NCI-H526 treated with DMSO at 0.1 percent for 48 hours (cell line): ENCODE measurements at regions not wholly inside any gene's neighbourhood (a gene's known extent, or its start where the extent isn't known, plus 50 kb on each side); places are given as distances from the start of the nearest gene placed in this dataset.

ENCODE experiments used
- DNase-seq: peaks from one replicate; lab custom pipeline; 2025; lab: John Stamatoyannopoulos, UW

DNA sequence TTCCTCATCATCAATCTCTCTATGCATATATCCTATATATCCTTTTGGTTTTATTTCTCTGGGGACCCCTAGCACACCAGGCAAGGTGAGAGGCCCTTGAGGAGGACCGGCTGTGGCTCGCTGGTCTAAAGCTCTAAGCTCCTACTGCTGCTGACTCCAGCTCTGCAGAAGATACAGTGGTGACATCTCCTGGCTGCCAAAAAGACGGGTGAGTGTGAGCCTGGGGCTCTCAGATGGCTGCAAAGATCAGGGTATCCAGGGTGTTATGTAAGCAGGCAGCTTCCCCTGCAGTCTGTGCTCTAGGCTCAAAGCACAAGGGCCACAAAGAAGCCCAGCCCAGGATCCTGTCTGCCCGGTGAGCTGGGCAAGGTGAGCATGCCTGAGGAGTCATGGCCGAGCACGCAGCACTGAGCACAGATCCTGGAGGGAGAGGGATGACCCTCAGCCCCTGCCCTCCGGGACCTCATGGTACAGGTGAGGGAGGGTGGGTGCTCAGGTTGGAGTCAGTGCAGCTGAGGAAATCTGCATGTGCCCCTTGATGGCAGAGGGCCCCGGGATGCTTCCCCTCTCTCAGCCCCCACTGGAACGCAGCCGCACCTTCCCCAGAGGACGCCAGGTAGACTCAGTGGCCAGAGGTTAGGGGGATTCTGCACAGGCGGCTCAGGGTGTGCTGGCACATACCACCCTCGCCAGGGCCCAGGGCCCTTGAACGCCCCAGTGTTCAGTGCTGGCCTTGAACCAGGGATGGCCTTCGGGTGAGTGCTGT is 95.4 kb upstream of the INSIG1 start:
- no peak for DNase-seq

DNA sequence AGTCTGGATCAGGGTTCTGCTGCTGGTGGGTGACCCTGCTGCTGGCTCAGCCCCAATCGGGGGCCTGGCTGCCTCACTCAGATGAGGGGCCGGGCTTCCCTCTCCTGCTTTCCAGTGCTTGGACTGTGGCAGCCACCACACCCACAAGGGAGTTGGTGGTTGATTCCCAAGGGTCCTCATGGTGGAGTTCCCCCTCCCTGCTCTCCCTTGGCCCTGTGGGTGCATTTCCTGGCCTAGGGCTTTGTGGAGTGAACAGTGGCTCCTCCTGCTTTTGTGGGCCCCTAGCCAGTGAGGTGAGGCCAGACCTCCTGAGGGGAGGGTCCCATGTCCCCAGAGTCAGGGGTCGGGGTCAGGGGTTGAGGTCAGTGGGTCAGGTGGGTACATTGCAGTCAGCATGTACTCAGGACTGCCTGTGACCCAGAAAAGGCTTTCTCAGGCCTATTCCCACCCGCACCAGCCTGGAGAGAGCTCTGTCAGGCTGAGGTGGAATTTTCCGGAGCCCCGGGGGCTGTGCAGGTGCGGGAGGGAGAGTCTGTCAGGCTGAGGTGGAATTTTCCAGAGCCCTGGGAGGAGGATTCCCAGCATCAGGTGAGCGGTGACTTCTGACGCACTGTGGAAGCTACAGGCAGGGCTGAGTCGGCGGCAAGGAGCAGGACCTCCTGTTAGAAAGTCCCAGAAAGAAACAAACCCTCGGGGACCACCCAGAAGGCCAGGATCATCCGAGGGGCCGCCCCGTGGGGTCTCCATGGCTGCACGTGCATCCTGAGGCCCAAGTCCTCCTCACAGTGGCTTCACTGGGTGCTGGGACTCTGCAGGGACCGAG is 94.4 kb upstream of the INSIG1 start:
- DNase-seq, result no peak

DNA sequence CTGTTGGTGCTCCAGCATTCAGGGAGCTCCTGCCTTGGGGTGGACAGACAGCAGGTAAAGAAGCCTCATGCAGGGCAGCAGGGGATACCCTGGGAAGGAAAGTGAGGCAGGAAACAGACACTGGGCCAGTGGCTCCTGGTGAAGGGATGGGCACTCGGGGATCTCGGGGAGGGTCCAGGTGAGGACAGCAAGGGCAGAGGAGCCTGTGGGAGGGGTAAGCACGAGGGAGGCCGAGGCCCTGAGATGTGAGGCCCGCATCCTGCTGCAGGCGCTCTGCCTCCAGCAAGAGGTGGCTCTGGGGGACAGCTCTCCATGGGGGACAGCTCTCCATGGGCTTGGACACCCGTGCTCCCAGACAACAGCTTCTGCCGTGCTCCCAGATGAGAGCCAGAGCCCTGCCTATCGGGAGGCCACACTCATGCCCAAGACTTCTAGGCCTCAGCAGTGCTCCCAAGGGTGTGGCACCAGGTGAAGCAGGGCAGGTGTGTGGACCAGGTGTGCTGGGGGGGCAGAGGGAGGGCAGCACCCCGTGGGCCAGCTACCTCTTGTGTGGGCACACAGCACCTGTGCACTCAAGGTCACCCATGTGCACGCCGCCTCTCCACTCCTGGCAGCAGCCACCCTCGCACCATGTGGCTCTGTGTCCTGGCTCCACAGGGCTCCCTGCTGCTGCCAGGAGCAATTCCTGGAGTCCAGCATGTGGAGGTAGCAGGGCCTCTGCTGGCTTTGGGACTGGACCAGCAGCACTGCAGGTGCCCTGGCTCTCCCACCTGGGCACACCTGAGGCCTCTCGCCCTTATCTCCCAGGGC is 93.6 kb upstream of the INSIG1 start:
- DNase-seq, result no peak

DNA sequence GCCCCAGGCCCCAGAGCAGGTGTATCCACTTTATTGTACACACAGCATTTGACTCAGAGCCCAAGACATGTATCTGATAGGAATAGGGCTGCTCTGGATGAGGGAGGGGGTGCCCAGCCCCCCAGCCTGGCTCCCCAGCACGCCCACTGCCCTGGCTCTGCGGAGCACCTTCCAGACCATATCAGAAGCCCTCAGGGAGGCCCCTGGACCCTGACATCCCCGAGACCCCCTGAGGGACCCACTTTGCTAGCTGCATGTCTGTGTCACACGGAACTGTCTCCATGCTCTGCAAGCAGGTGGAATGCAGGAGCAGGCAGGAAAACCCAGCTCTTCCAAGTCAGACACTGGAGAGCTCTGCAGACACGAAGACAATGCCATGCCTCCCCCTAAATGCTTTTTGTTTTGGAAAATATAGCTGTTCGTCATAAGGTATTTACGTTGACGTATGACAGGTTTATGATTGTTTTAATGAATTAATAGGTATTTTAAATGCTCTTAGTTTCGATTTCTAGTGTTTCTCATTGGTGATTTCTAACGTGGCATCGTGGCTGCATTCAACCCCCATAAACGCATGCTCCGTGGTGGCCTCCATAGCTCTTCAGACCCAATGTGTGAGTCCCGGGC is 92.8 kb upstream of the INSIG1 start:
- DNase-seq, result no peak

DNA sequence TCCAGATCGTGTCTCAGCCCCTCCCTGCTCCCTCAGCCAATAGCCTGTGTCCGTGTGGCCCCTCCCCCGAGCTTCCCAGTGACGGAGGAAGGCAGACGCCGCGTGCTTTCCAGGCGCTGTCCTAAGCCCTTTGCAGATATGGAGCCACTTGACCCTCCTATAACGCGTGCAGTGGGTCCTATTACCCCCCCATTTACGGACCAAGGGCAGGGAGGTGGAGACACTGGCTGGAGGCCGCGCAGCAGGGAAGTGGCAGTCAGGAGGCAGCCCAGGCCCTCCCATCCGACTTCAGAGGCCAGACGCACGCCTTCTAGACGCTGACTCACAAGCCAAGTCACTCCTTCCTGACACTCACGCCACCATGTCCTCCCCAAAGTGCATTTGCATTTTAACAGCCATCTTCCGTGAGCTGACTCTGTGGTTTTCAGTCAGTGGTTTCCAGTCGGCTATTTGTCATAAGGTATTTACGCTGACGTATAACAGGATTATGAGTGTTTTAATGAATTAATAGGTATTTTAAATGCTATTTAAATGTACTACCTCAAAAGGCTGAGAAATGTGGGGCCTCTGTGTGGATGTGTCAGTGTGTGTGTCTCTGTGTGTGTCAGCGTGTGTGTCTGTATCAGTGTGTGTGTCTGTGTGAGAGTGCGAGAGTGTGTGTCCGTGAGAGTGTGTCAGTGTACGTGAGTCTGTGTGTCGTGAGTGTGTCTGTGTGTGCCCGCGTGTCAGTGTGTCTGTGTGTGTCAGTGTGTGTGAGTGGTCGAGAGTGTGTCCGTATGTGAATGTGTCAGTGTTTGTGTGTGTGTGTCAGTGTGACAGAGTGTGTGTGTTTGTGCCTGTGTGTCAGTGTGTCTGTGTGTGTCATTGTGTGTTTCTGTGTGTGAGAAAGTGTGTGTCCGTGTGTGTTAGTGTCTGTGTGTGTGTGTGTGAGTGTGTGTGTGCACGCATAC is 92.0 kb upstream of the INSIG1 start:
- DNase-seq, result peak; percentile 80

DNA sequence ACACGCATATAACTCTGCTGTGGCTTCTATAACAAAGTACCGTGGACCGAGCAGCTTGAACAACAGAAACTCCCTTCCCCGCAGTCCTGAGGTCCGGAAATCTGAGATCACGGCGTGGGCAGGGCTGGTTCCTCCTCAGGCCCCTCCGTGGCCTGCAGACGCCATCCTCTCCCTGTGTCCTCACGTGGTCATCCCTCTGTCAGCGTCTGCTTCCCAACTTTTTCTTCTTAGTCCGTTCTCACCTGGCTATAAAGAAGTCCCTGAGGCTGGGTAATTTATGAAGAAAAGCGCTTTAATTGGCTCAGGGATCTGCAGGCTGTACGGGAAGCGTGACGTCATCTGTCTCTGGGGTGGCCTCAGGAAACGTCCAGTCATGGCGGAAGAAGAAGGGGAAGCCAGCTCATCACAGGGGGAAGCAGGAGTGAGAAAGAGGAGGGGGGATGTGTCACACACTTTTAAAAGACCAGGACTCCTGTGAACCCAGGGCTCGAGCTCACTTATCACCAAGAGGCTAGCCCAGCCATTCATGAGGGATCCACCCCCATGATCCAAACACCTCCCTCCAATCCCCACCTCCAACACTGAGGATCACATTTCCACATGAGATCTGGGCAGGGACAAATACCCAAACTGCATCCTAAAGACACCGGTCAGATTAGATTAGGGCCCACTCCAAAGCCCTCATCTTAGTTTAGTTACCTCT is 91.2 kb upstream of the INSIG1 start:
- DNase-seq, result no peak

DNA sequence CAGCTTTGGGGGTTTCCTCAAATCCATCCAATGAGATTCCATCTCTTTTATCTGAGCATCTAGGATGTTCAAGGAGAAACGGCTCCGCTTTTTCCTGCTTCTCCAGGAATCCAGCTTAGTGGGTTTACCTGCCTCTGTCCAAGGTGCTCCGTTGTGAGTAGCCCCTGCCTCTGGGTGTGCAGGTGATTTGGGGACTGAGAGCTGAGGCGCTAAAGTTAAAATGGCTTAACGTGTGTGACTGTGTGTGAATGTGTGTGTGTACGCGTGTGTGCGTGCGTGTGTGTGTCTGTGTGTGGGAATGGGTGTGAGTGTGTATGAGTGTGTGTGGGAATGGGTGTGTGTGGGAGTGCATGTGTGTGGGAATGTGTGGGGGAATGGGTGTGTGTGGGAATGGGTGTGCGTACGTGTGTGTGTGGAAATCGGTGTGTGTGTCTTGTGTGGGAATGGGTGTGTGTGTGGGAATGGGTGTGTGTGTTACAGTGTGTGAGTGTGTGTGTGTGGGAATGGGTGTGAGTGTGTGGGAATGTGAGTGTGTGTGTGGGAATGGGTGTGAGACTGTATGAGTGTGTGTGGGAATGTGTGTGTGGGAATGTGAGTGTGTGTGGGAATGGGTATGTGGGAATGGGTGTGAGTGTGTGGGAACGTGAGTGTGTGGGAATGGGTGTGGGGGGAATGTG is 90.2 kb upstream of the INSIG1 start:
- DNase-seq, result no peak

DNA sequence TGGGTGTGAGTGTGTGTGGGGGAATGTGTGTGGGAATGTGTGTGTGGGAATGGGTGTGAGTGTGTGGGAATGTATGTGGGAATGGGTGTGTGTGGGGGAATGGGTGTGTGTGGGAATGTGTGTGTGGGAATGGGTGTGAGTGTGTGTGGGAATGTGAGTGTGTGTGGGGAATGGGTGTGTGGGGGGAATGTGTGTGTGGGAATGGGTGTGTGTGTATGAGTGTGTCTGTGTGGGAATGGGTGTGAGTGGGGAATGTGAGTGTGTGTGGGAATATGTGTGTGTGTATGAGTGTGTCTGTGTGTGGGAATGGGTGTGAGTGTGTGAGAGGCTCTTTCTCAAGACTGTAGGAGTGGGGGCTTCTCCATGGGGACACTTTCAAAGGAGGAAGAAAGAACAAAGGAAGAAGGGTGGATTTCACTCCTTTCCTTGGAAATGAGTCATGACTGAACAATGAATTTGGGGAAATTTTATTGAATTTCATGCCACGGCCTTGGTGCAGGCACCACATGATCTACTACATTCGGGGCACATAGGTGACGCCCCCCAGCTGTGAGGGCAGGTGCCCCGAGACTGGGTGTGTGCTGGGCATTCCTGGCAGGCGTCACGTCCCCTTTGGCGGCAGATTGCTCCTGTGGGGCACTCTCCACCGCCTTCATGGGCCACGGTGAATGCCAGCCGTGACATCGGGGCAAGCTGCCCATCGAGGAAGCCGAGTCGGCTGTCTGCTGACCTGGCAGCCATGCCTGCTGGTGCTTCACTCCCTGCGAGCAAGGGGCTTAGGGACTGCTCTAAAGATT is 88.8 kb upstream of the INSIG1 start:
- no peak for DNase-seq

DNA sequence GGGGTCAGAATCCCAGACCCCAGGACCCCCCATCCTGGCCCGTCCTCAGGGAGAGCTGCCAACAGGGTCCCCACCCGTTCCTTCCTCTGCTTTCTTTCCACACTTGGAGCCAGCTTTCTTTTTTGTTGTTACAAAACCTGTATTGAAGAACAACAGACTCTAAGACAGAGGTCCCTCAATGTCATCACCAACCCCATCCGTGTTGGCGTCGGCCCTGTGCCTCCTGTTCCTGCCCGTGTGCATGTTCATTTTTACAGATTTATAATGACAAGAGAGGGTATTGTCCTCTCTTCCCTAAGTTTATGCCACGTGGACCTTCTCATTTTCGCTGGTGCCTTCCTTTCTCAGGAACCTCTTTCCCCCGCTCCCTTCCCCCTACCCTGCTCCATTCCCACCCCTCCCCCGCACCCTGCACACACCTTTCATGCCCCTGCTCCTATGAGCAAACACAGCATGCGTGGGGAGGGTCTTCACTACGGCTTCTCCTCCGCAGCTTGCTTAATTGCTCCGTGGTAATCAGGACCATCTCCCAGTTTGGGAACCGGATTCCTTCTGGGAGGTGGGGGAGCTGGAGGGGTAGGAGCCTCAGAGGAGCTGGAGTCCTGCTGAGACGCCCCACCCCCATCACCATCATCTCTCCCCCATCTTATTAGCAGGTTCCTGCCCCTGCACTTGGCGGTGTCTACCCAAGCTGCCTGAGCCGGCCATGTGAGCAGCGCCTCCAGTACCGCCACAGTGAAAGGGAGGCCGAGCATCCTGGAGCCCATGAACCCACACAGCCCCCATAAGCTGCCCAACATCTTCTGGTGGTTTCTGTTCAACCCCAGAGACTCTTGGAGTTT is 88.0 kb upstream of the INSIG1 start:
- DNase-seq, result no peak

DNA sequence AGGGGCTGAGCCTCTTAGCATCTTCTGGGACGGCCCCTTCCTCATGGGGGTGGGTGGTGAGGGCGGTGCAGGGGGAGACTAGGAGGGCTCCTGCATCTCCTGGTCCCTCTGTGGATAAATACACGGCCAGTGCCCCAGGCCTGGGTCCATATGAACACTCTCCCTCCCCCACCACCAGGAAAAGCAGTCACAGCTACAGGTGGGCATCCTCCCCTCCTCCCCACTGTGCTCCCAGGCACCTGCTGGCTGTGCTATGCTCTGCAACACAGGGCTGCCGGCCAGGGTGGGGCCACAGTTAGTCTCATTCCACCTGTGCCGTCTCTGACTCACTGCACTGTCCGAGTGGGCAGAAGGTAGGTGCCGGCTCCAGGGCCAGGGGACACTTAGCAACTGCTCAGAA is 87.3 kb upstream of the INSIG1 start:
- no peak for DNase-seq

DNA sequence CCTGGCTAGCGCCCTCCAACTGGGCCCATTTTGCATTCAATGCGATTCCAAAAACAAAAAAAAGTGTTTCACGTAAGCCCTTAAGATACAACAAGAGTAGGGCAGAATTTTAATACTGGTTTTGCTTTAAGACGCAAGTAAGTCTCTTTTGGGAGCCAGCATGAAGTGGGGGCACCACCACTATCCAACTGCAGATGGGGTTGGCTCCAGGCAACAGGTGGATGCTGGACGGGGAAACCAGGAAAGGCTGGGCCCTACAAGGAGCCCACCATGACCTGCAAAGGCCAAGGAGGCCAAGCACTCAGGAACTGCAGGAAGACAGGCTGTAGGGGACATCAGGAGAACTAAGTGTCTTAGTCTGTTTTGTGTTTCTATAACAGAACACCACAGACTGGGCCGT is 86.5 kb upstream of the INSIG1 start:
- DNase-seq, result no peak

DNA sequence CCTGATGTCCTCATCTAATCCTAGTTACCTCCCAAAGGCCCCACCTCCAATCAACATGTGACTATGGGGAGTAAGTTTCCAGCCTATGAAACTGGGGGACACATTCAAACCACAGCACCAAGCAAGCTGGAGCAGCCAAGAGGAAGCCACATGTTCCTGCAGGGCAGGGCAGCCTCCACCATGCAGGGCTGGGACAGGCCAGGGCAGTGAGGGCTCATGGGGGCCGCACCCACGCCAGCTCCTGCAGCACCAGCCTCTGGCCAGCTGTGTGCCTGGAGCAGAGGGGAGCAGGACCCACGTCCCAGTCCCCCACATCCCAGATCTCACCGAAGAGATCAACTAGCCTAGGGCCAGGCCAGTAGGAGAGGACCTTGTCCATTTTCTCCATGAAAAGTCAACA is 85.9 kb upstream of the INSIG1 start:
- DNase-seq, result no peak

DNA sequence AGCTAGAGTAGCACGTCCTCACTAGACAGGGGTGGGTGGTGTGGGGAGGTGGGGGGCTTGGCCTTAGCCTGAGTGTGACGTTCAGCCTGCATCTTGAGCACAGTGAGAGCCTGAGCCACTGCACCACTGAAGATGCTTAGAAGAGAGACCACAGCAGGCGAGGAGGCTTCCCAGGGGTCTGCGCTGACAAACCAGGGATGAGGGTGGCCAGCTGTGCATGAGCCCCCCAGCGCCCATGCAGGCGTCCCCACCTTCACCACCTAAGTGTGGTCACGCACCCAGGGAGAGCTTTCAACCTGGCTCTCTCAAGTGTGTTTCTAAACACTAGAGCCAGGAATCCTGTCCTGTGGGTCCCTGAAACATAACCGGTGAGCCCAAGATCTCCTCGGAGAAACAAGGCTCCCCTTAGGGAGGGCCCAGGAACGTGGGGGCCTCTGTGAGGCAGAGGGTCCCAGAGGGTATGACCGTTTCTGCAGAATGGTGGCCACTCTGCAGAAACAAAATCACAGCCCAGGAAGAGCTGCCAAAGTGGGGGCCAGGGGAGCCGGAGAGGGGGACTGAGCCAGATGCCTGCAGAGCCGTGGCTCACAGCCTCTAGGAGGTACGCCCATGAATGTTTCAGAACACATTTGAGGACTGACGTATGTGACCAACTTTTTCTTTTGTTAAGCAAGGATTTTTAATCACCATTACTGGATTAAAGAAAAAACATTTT is 85.2 kb upstream of the INSIG1 start:
- no peak for DNase-seq

DNA sequence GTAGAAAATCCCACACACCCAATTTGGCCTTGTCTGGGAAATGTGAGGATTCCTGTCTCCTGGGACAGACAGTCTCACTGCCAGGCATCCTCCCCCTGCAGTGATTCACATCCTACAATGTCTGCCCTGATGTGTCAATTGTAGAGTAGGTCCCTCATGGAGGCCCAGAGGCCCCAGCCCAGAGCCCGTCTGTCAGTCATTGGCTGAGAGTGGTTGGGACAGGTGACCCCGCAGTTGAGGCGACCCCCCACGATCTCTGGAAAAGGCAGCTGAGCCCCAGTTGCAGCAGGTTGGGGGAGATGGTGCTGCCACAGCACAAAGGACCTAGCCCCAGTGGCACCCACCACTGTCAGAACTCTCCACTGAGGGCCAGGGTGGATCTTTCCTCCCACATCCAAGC is 84.3 kb upstream of the INSIG1 start:
- no peak for DNase-seq

DNA sequence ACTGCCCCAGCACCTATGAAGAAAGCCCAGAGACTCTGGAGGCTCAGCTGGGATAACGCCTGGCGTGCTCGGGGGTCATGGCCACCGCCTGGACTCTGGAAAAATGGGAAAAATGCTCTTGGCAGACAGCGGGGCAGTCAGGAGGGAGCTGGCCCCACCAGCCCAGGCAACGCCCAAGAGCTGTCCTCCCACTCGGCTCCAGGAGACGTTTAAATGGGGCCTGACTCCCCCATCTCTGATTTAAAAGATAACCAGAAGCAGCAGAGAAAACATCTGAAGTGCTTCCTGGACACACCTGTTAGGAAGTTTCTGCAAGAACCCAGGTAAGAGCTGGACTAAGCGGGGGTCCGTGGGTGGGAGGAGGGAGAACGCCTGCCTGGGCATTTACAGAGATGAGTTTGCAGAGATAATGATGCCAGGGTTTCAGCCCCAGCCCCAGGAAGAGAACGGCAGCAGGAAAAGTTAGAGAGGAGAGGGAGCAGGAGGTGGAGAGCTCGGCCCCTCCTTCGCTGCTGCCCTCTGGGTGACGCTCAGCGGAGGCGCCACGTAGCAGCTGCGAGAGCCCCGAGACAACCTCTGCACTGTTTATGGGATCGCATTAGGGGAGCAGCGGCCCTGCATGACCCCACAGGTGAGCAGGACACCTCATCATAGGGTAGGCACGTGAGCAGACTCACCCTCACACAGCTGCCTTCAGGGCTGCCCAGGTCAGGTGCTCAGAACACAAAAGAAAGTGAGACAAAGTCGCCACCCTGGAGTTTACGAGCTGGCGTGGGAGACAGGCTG is 83.5 kb upstream of the INSIG1 start:
- peak; percentile 50 for DNase-seq

DNA sequence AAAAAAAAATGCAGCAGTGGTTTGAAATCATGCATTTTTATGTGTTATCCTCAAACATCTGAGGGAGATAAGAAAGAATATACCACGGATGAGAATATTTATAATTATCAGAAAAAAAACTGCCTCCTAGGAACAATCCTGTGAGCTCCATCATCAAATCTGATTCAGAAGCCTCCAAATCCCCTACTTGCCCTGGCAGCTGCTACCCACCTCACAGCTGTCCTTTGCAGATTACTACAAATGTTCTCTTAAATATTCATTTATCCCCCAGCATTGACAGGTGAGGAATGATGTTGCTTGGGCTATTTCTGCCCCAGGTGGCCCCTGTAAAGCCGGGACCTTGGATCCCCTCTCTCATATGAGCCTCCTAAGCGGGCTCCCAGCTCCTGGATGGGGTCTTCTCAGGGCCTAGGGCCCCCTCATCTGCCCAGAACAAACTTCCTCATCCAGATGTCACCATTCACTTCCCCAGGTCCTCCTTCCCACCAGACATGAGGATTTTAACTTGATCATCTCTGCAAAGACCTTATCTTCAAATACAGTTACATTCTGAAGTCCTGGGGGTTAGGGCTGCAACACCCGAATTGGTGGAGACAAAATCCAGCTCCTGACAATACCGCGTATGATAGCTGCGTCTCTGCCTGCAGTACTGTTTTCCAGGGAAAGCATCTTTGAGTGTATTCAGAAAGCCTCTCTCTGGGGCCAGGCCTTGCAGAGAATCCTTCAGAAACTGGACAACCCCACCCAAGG is 81.9 kb upstream of the INSIG1 start:
- DNase-seq, result no peak
